ENCODE measurements at regions not wholly inside any gene's neighbourhood (a gene's known extent, or its start where the extent isn't known, plus 50 kb on each side); places are given as distances from the start of the nearest gene placed in this dataset.
A peak's percentile ranks its signal among the peaks of the same experiment; 100 is the strongest.

GRCh38 chr5:57825031-57825686, 342.5 kb upstream of the ACTBL2 start:
- H2AK5ac ChIP-seq (ENCODE audit: low read depth, low read length) = no peak overlapping the region
- WGBS, 2 donors (ENCODE audit: extremely low coverage in 2 of 2, insufficient read length in 2 of 2, insufficient replicate concordance in 1 of 2) = no CpG with 5 or more reads among the region's 3 CpGs
- no peak overlapping the region for H2BK120ac ChIP-seq (ENCODE audit: low read depth, low read length)
- peaks cover 4 to 7% of the 10 kb centered on the region in 2 donors for H3K4me1 ChIP-seq (ENCODE audit: control insufficient read depth in 2 of 2, insufficient read depth in 1 of 2, low read depth in 1 of 2, low read length in 2 of 2)
- no peak overlapping the region for H3K4me2 ChIP-seq (ENCODE audit: insufficient read depth, low read length, poor library complexity, severe bottlenecking)
- no peak overlapping the region for H3K4me3 ChIP-seq (ENCODE audit: low read length in 2 of 2)
- H3K27ac ChIP-seq (replicated peaks; ENCODE audit: low read length) = no peak overlapping the region
- H4K91ac ChIP-seq (ENCODE audit: low read depth, low read length, poor library complexity) = no peak overlapping the region
- H4K8ac ChIP-seq (ENCODE audit: low read depth, low read length) = no peak overlapping the region
- no peak overlapping the region for H3K4ac ChIP-seq (ENCODE audit: low read length)
- H3K9me3 ChIP-seq (replicated peaks in 1 of 2; ENCODE audit: control insufficient read depth in 2 of 2, insufficient read depth in 1 of 2, low read depth in 1 of 2, low read length in 2 of 2) = peaks cover 2 to 13% of the 10 kb centered on the region in 2 donors
- H3K79me1 ChIP-seq (ENCODE audit: low read depth, low read length) = no peaks in the 10 kb centered on the region
- H2BK15ac ChIP-seq (ENCODE audit: low read length) = no peak overlapping the region
- no peak overlapping the region for H2BK5ac ChIP-seq (ENCODE audit: low read length)
- no peak overlapping the region for H3K14ac ChIP-seq (ENCODE audit: low read length)
- H3K18ac ChIP-seq (ENCODE audit: low read length) = no peak overlapping the region
- DNase-seq (ENCODE audit: low spot score) = peak; percentile 11
- no peak overlapping the region for H3K9ac ChIP-seq (ENCODE audit: low read depth, low read length, poor library complexity)
- H2BK12ac ChIP-seq (ENCODE audit: low read length) = no peak overlapping the region
- no peaks in the 10 kb centered on the region for H3K27me3 ChIP-seq (ENCODE audit: control insufficient read depth in 3 of 3, insufficient read depth in 3 of 3, low read depth in 1 of 3, low read length in 3 of 3)
- H2AFZ ChIP-seq (ENCODE audit: low read length) = peak overlapping the region; percentile 10
- H3K23ac ChIP-seq (ENCODE audit: low read depth, low read length, poor library complexity) = no peak overlapping the region
- H3K36me3 ChIP-seq (replicated peaks in 1 of 2; ENCODE audit: control insufficient read depth in 2 of 2, insufficient read depth in 2 of 2, low read length in 2 of 2) = no peaks in the 10 kb centered on the region

GRCh38 chr5:57824623-57825022, 342.0 kb upstream of the ACTBL2 start:
- Histone ChIP-seq H3K9ac (ENCODE audit: low read depth, low read length, poor library complexity) (no peak overlapping the region), H3K27me3 (ENCODE audit: control insufficient read depth in 3 of 3, insufficient read depth in 3 of 3, low read depth in 1 of 3, low read length in 3 of 3) (no peaks in the 10 kb centered on the region), H3K4me3 (ENCODE audit: low read length in 2 of 2) (no peak overlapping the region), H3K4ac (ENCODE audit: low read length) (no peak overlapping the region), H3K4me1 (ENCODE audit: control insufficient read depth in 2 of 2, insufficient read depth in 1 of 2, low read depth in 1 of 2, low read length in 2 of 2) (peaks cover 4 to 7% of the 10 kb centered on the region in 2 donors), H4K8ac (ENCODE audit: low read depth, low read length) (no peak overlapping the region), H2AK5ac (ENCODE audit: low read depth, low read length) (no peak overlapping the region), H3K23ac (ENCODE audit: low read depth, low read length, poor library complexity) (no peak overlapping the region), H2BK5ac (ENCODE audit: low read length) (no peak overlapping the region), H3K4me2 (ENCODE audit: insufficient read depth, low read length, poor library complexity, severe bottlenecking) (no peak overlapping the region), H2BK15ac (ENCODE audit: low read length) (no peak overlapping the region), H3K27ac (replicated peaks; ENCODE audit: low read length) (no peak overlapping the region), H3K18ac (ENCODE audit: low read length) (no peak overlapping the region), H3K36me3 (replicated peaks in 1 of 2; ENCODE audit: control insufficient read depth in 2 of 2, insufficient read depth in 2 of 2, low read length in 2 of 2) (no peaks in the 10 kb centered on the region), H3K14ac (ENCODE audit: low read length) (no peak overlapping the region), H2BK120ac (ENCODE audit: low read depth, low read length) (no peak overlapping the region), H3K9me3 (replicated peaks in 1 of 2; ENCODE audit: control insufficient read depth in 2 of 2, insufficient read depth in 1 of 2, low read depth in 1 of 2, low read length in 2 of 2) (peaks cover 2 to 11% of the 10 kb centered on the region in 2 donors), H4K91ac (ENCODE audit: low read depth, low read length, poor library complexity) (no peak overlapping the region), H3K79me1 (ENCODE audit: low read depth, low read length) (no peaks in the 10 kb centered on the region), H2BK12ac (ENCODE audit: low read length) (no peak overlapping the region), H2AFZ (ENCODE audit: low read length) (no peak overlapping the region)
- DNase-seq (ENCODE audit: low spot score) = no peak
- WGBS, 2 donors (ENCODE audit: extremely low coverage in 2 of 2, insufficient read length in 2 of 2, insufficient replicate concordance in 1 of 2) = no CpG with 5 or more reads among the region's 2 CpGs

GRCh38 chr5:57824047-57824446, 341.4 kb upstream of the ACTBL2 start:
- no peak overlapping the region for H4K91ac ChIP-seq (ENCODE audit: low read depth, low read length, poor library complexity)
- H3K14ac ChIP-seq (ENCODE audit: low read length) = no peak overlapping the region
- H3K27ac ChIP-seq (replicated peaks; ENCODE audit: low read length) = no peak overlapping the region
- no peak overlapping the region for H3K4me3 ChIP-seq (ENCODE audit: low read length in 2 of 2)
- H3K23ac ChIP-seq (ENCODE audit: low read depth, low read length, poor library complexity) = no peak overlapping the region
- peaks cover 1 to 7% of the 10 kb centered on the region in 2 donors for H3K9me3 ChIP-seq (replicated peaks in 1 of 2; ENCODE audit: control insufficient read depth in 2 of 2, insufficient read depth in 1 of 2, low read depth in 1 of 2, low read length in 2 of 2)
- H2BK120ac ChIP-seq (ENCODE audit: low read depth, low read length) = no peak overlapping the region
- H3K79me1 ChIP-seq (ENCODE audit: low read depth, low read length) = no peaks in the 10 kb centered on the region
- no peaks in the 10 kb centered on the region for H3K36me3 ChIP-seq (replicated peaks in 1 of 2; ENCODE audit: control insufficient read depth in 2 of 2, insufficient read depth in 2 of 2, low read length in 2 of 2)
- no peak overlapping the region for H2AK5ac ChIP-seq (ENCODE audit: low read depth, low read length)
- H2AFZ ChIP-seq (ENCODE audit: low read length) = no peak overlapping the region
- H2BK5ac ChIP-seq (ENCODE audit: low read length) = no peak overlapping the region
- DNase-seq (ENCODE audit: low spot score) = no peak
- H3K4me2 ChIP-seq (ENCODE audit: insufficient read depth, low read length, poor library complexity, severe bottlenecking) = no peak overlapping the region
- no peak overlapping the region for H2BK12ac ChIP-seq (ENCODE audit: low read length)
- H3K4me1 ChIP-seq (ENCODE audit: control insufficient read depth in 2 of 2, insufficient read depth in 1 of 2, low read depth in 1 of 2, low read length in 2 of 2) = peaks cover 4 to 7% of the 10 kb centered on the region in 2 donors
- no CpG with 5 or more reads among the region's 2 CpGs for WGBS, 2 donors (ENCODE audit: extremely low coverage in 2 of 2, insufficient read length in 2 of 2, insufficient replicate concordance in 1 of 2)
- no peak overlapping the region for H3K18ac ChIP-seq (ENCODE audit: low read length)
- H3K4ac ChIP-seq (ENCODE audit: low read length) = no peak overlapping the region
- H2BK15ac ChIP-seq (ENCODE audit: low read length) = no peak overlapping the region
- H3K27me3 ChIP-seq (ENCODE audit: control insufficient read depth in 3 of 3, insufficient read depth in 3 of 3, low read depth in 1 of 3, low read length in 3 of 3) = no peaks in the 10 kb centered on the region
- no peak overlapping the region for H4K8ac ChIP-seq (ENCODE audit: low read depth, low read length)
- H3K9ac ChIP-seq (ENCODE audit: low read depth, low read length, poor library complexity) = no peak overlapping the region

DNA sequence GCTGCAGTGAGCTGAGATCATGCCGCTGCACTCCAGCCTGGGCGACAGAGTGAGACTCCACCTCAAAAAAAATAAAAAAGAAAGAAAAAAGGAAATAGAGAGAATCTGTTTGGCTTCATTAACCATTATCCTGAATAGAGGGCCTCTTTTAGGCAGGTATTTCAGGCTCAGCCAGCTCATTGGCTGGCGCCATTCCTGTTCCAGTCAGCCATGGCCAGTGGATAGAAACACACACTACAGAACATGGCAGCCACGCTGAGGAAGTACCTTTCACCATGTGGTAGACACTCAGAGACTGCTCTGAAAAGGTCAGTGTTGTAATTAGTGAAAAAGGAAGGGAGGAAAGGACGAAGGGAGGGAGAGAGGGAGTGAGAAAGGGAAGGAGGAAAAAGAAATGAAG, 340.0 kb upstream of the ACTBL2 start:
- Histone ChIP-seq H3K4me2 (ENCODE audit: insufficient read depth, low read length, poor library complexity, severe bottlenecking) (no peak overlapping the region), H3K9me3 (replicated peaks in 1 of 2; ENCODE audit: control insufficient read depth in 2 of 2, insufficient read depth in 1 of 2, low read depth in 1 of 2, low read length in 2 of 2) (peaks cover 0 to 3% of the 10 kb centered on the region in 2 donors), H4K91ac (ENCODE audit: low read depth, low read length, poor library complexity) (peak overlapping the region; percentile 38), H4K8ac (ENCODE audit: low read depth, low read length) (no peak overlapping the region), H3K9ac (ENCODE audit: low read depth, low read length, poor library complexity) (no peak overlapping the region), H3K14ac (ENCODE audit: low read length) (no peak overlapping the region), H2BK120ac (ENCODE audit: low read depth, low read length) (no peak overlapping the region), H2BK12ac (ENCODE audit: low read length) (no peak overlapping the region), H2AFZ (ENCODE audit: low read length) (no peak overlapping the region), H3K18ac (ENCODE audit: low read length) (no peak overlapping the region), H2AK5ac (ENCODE audit: low read depth, low read length) (no peak overlapping the region), H2BK5ac (ENCODE audit: low read length) (no peak overlapping the region), H3K4me3 (ENCODE audit: low read length in 2 of 2) (no peak overlapping the region), H3K79me1 (ENCODE audit: low read depth, low read length) (no peaks in the 10 kb centered on the region), H3K4me1 (ENCODE audit: control insufficient read depth in 2 of 2, insufficient read depth in 1 of 2, low read depth in 1 of 2, low read length in 2 of 2) (peaks cover 4 to 7% of the 10 kb centered on the region in 2 donors), H2BK15ac (ENCODE audit: low read length) (no peak overlapping the region), H3K4ac (ENCODE audit: low read length) (no peak overlapping the region), H3K36me3 (replicated peaks in 1 of 2; ENCODE audit: control insufficient read depth in 2 of 2, insufficient read depth in 2 of 2, low read length in 2 of 2) (no peaks in the 10 kb centered on the region), H3K27ac (replicated peaks; ENCODE audit: low read length) (no peak overlapping the region), H3K23ac (ENCODE audit: low read depth, low read length, poor library complexity) (no peak overlapping the region), H3K27me3 (ENCODE audit: control insufficient read depth in 3 of 3, insufficient read depth in 3 of 3, low read depth in 1 of 3, low read length in 3 of 3) (no peaks in the 10 kb centered on the region)
- 100% methylated on average over 1 of the region's 5 CpGs; no CpG with 5 or more reads in 1 of the 2 donors for WGBS, 2 donors (ENCODE audit: extremely low coverage in 2 of 2, insufficient read length in 2 of 2, insufficient replicate concordance in 1 of 2)
- DNase-seq (ENCODE audit: low spot score) = no peak

Data from neuronal stem cell (in vitro differentiated cells).